Daoy (cell line): ENCODE measurements at regions not wholly inside any gene's neighbourhood (a gene's known extent, or its start where the extent isn't known, plus 50 kb on each side); places are given as distances from the start of the nearest gene placed in this dataset.

Experiments used
- DNase-seq: peaks from one replicate; pipeline ENCODE4 v3.0.0-alpha.2; 2015; ENCODE audit warnings: low read depth

DNA sequence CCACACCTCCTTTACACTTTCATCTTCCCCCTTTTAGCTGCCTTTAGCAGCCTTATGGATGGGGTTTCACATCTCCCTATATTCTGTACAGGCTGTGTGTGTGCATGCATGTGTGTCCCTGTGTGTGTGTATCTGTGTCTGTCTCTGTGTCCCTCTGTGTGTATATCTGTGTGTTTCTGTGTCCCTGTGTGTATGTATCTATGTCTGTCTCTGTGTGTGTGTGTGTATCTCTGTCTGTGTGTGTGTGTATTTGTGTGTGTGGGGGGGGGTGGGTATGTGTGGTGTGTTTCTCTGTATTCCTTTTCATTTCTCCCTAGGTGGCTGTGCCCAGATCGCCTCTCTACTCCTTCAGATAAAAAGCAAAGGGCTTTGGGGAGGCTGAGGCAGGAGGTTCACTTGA is 52.2 kb upstream of the CD83 start:
- DNase-seq, result no peak

- DNase-seq, result peak; percentile 73
These were observed 50.7 kb upstream of the CD83 start for GRCh38 chr6:14066782-14067406.

DNA sequence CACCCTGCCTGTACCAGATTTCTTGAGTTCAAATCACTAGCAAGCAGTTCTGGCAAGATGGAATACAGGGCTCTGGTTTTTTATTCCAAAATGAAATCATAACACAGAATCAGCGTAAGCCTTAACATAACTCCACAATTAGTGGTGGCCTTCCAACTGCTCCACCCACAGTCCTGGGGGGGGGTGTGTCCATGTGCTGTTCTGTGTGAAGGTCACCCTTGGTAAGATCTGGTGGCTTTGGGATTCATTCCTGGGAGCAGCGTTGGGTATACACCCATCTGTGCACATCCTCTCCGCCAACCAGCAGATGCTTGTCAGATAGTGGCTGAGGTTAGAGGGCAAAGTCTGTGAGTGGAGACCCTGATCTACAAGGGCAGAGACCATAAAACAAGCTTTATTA is 49.9 kb upstream of the CD83 start:
- no peak for DNase-seq
